Hepatocyte (in vitro differentiated cells): ENCODE measurements at regions not wholly inside any gene's neighbourhood (a gene's known extent, or its start where the extent isn't known, plus 50 kb on each side); places are given as distances from the start of the nearest gene placed in this dataset.

Source experiments
- DNase-seq: peaks from one replicate; pipeline ENCODE4 v3.0.0-alpha.2; 2016; ENCODE audit warnings: low spot score
- H2AFZ ChIP-seq: fragments of 200-600 bp; sonication (generic); 2 replicates; pipeline ENCODE4 v1.6.0; 2016; ENCODE audit warnings: antibody characterized with exemption, mild to moderate bottlenecking
- H3K27ac ChIP-seq: fragments of 200-600 bp; sonication (generic); 2 replicates; pipeline ENCODE4 v1.5.1; 2016; ENCODE audit warnings: mild to moderate bottlenecking
- H3K27me3 ChIP-seq: fragments of 200-600 bp; sonication (generic); 2 replicates; pipeline ENCODE4 v1.6.1; 2016
- H3K36me3 ChIP-seq: fragments of 200-600 bp; sonication (generic); replicated peaks from 2 replicates; pipeline ENCODE4 v1.5.1; 2016; ENCODE audit warnings: low read depth; ENCODE audit not compliant: insufficient read depth
- H3K4me1 ChIP-seq: fragments of 200-600 bp; sonication (generic); 2 replicates; pipeline ENCODE4 v1.5.1; 2016; ENCODE audit warnings: mild to moderate bottlenecking, moderate library complexity; ENCODE audit not compliant: insufficient read depth
- H3K4me2 ChIP-seq: fragments of 200-600 bp; sonication (generic); 2 replicates; pipeline ENCODE4 v1.6.0; 2016
- H3K4me3 ChIP-seq: fragments of 200-600 bp; sonication (generic); 2 replicates; pipeline ENCODE4 v1.5.1; 2016; ENCODE audit warnings: mild to moderate bottlenecking
- H3K79me2 ChIP-seq: fragments of 200-600 bp; sonication (generic); 2 replicates; pipeline ENCODE4 v1.6.0; 2017; ENCODE audit warnings: mild to moderate bottlenecking
- H3K9me2 ChIP-seq: fragments of 200-600 bp; sonication (generic); replicated peaks from 2 replicates; pipeline ENCODE4 v1.6.0; 2017; ENCODE audit warnings: mild to moderate bottlenecking; ENCODE audit not compliant: insufficient read depth
- H3K9me3 ChIP-seq: fragments of 200-600 bp; sonication (generic); 2 replicates; pipeline ENCODE4 v1.5.1; 2016; ENCODE audit warnings: low read depth, mild to moderate bottlenecking
- H4K20me1 ChIP-seq: fragments of 200-600 bp; sonication (generic); 2 replicates; pipeline ENCODE4 v1.6.0; 2016; ENCODE audit warnings: mild to moderate bottlenecking; ENCODE audit not compliant: insufficient read depth, poor library complexity, severe bottlenecking
- CTCF ChIP-seq: fragments of 200-600 bp; sonication (generic); IDR thresholded peaks from 2 replicates; pipeline ENCODE4 v1.5.1; 2016; ENCODE audit warnings: antibody characterized with exemption, mild to moderate bottlenecking; ENCODE audit not compliant: poor library complexity
- EZH2 ChIP-seq: fragments of 200-600 bp; sonication (generic); IDR thresholded peaks from 2 replicates; pipeline ENCODE4 v1.6.1; 2016; ENCODE audit warnings: antibody characterized with exemption, mild to moderate bottlenecking, borderline replicate concordance
- EZH2phosphoT487 ChIP-seq: fragments of 200-600 bp; sonication (generic); IDR thresholded peaks from one replicate; pipeline ENCODE4 v1.6.1; 2018; ENCODE audit warnings: antibody characterized with exemption, mild to moderate bottlenecking, low read depth, moderate library complexity; ENCODE audit not compliant: unreplicated experiment, severe bottlenecking
- WGBS: methylation state at CpG from one replicate; pipeline ENCODE4 v1.1.6; 2016; ENCODE audit warnings: low lambda C conversion rate; ENCODE audit errors: missing lambda C conversion rate; 5-methylcytosine and 5-hydroxymethylcytosine counted together

DNA sequence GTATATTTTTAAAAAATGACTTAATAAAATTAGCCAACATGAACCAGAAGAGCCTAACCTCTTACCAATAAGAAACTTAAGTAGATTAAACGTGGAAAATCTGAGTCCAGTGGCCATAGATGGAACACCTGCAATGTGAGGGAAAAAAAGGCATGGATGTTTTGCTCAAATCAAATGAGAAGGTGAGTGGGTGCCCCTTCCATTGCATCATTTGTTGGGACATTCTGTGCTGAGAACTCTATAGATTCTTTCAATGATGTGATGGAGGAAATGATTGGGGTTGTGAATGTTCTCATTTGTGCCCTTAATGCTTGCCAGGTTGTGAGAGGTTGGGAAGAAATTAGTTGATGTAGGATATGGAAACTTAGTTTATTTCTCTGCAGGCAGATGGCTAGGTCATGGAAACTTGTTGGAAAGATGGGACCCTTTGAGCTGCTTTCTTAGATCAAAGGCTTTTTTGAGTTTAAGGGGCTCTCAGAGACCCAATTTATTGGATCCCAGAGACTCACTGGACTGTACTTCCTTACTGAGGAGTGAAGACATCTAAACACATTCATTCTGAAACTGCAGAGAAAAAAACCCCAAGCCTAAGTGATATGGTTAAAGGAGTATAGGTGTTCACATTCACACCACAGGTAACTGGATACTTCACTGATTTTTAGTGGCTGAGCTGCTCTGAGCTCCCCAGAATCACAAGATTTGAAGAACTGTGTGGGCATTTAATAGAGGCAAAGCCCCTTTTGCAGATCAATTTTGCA lies 95.9 kb downstream of the DACT1 start:
- H4K20me1 ChIP-seq, result no peaks in the 10 kb centered on the region
- no peak overlapping the region for H2AFZ ChIP-seq
- H3K36me3 ChIP-seq, result no peaks in the 10 kb centered on the region
- H3K9me3 ChIP-seq, result no peaks in the 10 kb centered on the region
- no peak overlapping the region for H3K4me2 ChIP-seq
- no peak for DNase-seq
- no peak overlapping the region for H3K27ac ChIP-seq
- no peaks in the 10 kb centered on the region for H3K9me2 ChIP-seq
- no peaks in the 10 kb centered on the region for H3K27me3 ChIP-seq
- no peak for TF ChIP-seq CTCF
- TF ChIP-seq EZH2, result no peak
- no peak for TF ChIP-seq EZH2phosphoT487
- H3K79me2 ChIP-seq, result no peaks in the 10 kb centered on the region
- WGBS, result 81% methylated on average over 1 of the region's 1 CpG
- no peaks in the 10 kb centered on the region for H3K4me1 ChIP-seq
- H3K4me3 ChIP-seq, result no peak overlapping the region

DNA sequence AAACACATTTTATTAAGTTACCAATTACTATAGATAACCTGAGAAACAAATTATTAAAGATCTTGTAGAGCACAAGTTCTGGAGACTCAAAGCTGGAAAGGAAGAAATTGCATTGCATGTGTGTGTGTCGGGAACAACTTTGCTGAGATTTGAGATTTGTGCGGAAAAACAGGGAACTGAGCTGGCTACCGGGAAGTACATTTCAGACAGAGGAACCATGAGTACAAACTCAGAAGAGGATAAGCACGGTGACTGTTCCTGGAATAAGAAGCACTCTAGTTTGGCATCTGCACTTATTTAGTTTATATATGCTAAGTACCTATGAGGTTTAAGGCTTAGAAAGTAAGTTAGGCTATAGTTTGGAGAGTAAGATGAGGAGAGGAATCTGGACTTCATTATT lies 97.8 kb downstream of the DACT1 start:
- Histone ChIP-seq H3K9me2 (no peaks in the 10 kb centered on the region), H4K20me1 (no peaks in the 10 kb centered on the region), H3K4me2 (no peak overlapping the region), H3K36me3 (no peaks in the 10 kb centered on the region), H3K4me3 (no peak overlapping the region), H3K9me3 (no peaks in the 10 kb centered on the region), H3K27me3 (no peaks in the 10 kb centered on the region), H3K79me2 (no peaks in the 10 kb centered on the region), H3K27ac (no peak overlapping the region), H2AFZ (no peak overlapping the region), H3K4me1 (no peaks in the 10 kb centered on the region)
- no peak for DNase-seq
- TF ChIP-seq EZH2phosphoT487 (no peak), CTCF (no peak), EZH2 (no peak)
- 71% methylated on average over 4 of the region's 4 CpGs for WGBS

- 98% methylated on average over 4 of the region's 4 CpGs for WGBS
- H3K79me2 ChIP-seq, result no peaks in the 10 kb centered on the region
- no peaks in the 10 kb centered on the region for H3K9me3 ChIP-seq
- TF ChIP-seq EZH2phosphoT487 (no peak), CTCF (no peak), EZH2 (no peak)
- H3K4me2 ChIP-seq, result no peak overlapping the region
- no peak overlapping the region for H3K27ac ChIP-seq
- no peak overlapping the region for H3K4me3 ChIP-seq
- DNase-seq, result no peak
- no peaks in the 10 kb centered on the region for H3K36me3 ChIP-seq
- no peaks in the 10 kb centered on the region for H3K27me3 ChIP-seq
- H2AFZ ChIP-seq, result no peak overlapping the region
- no peaks in the 10 kb centered on the region for H3K9me2 ChIP-seq
- no peaks in the 10 kb centered on the region for H3K4me1 ChIP-seq
- no peaks in the 10 kb centered on the region for H4K20me1 ChIP-seq
Observed at GRCh38 chr14:58736606-58737005, 98.8 kb downstream of the DACT1 start.

DNA sequence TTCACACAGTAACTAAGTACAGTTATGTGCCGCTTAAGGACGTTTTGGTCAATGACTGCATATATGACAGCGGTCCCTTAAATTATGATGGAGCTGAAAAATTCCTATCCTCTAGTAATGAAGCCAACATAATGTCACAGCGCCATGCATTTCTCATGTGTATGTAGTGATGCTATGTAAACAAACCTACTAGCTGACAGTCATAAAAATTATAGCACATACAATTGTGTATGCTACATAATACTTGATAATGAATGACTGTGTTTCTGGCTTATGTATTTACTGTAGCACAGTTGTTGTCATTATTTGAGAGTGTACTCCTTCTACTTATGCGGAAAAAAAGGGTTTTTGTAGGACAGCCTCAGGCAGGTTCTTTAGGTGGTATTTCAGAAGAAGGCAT lies 99.7 kb downstream of the DACT1 start:
- Histone ChIP-seq H3K9me3 (no peaks in the 10 kb centered on the region), H3K79me2 (no peaks in the 10 kb centered on the region), H3K4me3 (no peak overlapping the region), H2AFZ (no peak overlapping the region), H3K36me3 (no peaks in the 10 kb centered on the region), H3K4me1 (no peaks in the 10 kb centered on the region), H4K20me1 (no peaks in the 10 kb centered on the region), H3K27ac (no peak overlapping the region), H3K9me2 (no peaks in the 10 kb centered on the region), H3K27me3 (no peaks in the 10 kb centered on the region), H3K4me2 (no peak overlapping the region)
- DNase-seq, result no peak
- TF ChIP-seq EZH2, result no peak
- WGBS, result 82% methylated on average over 5 of the region's 5 CpGs
